ENCODE measurements at regions not wholly inside any gene's neighbourhood (a gene's known extent, or its start where the extent isn't known, plus 50 kb on each side); places are given as distances from the start of the nearest gene placed in this dataset.

DNA sequence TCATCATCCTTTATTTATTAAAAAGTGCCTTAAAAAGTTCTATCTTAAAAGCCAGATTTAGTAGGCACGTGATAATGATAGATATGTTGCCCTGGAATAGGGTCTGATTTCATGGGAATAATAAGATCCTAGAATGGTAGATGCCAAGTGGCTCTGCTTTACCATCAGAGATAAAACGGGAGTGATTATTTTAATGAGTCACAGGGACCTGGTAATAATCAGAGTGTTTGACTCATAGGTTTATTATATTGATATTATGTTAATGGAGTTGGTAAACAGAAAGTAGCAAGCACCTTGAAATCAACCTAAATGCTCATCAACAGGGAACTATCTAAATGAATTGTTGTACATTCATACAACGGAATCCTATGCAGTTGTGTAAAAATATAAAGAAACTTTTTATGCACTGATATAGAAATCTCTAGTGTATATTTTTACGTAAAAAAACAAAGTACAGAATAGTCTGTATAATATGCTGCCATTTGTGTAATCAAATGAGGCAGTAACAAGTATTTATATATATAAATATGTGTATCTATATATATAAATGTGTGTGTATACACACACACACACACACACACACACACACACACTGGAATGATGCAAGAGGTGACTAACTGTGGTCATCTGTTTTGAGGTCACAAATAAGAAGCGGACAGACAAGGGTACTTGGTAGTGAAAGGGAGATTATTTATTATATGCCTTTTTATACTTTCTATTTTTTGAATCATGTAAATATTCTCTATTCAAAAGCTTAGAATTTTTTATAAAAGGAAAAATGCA is 78.6 kb upstream of the DYNC1I1 start:
- no peak for DNase-seq (ENCODE audit: low read depth, low spot score)
- Histone ChIP-seq H3K27me3 (ENCODE audit: insufficient read depth, insufficient read length) (no peaks in the 10 kb centered on the region), H3K4me3 (ENCODE audit: insufficient read length, low read depth) (no peak overlapping the region), H3K36me3 (ENCODE audit: insufficient read depth, insufficient read length, low read length) (no peaks in the 10 kb centered on the region), H3K4me1 (ENCODE audit: insufficient read depth, insufficient read length) (no peaks in the 10 kb centered on the region), H3K9me3 (ENCODE audit: insufficient read depth, low read length) (no peaks in the 10 kb centered on the region), H3K9ac (ENCODE audit: insufficient read length, low read depth) (no peak overlapping the region)
- TF ChIP-seq YY1 (IDR thresholded peaks at IDR 0.05; ENCODE audit: insufficient read depth, insufficient read length) (no peak), ZNF274 (IDR thresholded peaks at IDR 0.05; ENCODE audit: low read depth, low read length) (no peak), SUZ12 (IDR thresholded peaks at IDR 0.05; ENCODE audit: extremely low read depth, insufficient read depth, insufficient read length) (no peak)

- TF ChIP-seq ZNF274 (IDR thresholded peaks at IDR 0.05; ENCODE audit: low read depth, low read length) (no peak), YY1 (IDR thresholded peaks at IDR 0.05; ENCODE audit: insufficient read depth, insufficient read length) (no peak), SUZ12 (IDR thresholded peaks at IDR 0.05; ENCODE audit: extremely low read depth, insufficient read depth, insufficient read length) (no peak)
- Histone ChIP-seq H3K4me1 (ENCODE audit: insufficient read depth, insufficient read length) (no peaks in the 10 kb centered on the region), H3K36me3 (ENCODE audit: insufficient read depth, insufficient read length, low read length) (no peaks in the 10 kb centered on the region), H3K9ac (ENCODE audit: insufficient read length, low read depth) (no peak overlapping the region), H3K9me3 (ENCODE audit: insufficient read depth, low read length) (no peaks in the 10 kb centered on the region), H3K27me3 (ENCODE audit: insufficient read depth, insufficient read length) (no peaks in the 10 kb centered on the region), H3K4me3 (ENCODE audit: insufficient read length, low read depth) (no peak overlapping the region)
- no peak for DNase-seq (ENCODE audit: low read depth, low spot score)
Observed at GRCh38 chr7:95691464-95691863, 80.9 kb upstream of the DYNC1I1 start.

- TF ChIP-seq YY1 (IDR thresholded peaks at IDR 0.05; ENCODE audit: insufficient read depth, insufficient read length) (no peak), SUZ12 (IDR thresholded peaks at IDR 0.05; ENCODE audit: extremely low read depth, insufficient read depth, insufficient read length) (no peak), ZNF274 (IDR thresholded peaks at IDR 0.05; ENCODE audit: low read depth, low read length) (no peak)
- Histone ChIP-seq H3K36me3 (ENCODE audit: insufficient read depth, insufficient read length, low read length) (no peaks in the 10 kb centered on the region), H3K9ac (ENCODE audit: insufficient read length, low read depth) (no peak overlapping the region), H3K4me3 (ENCODE audit: insufficient read length, low read depth) (no peak overlapping the region), H3K4me1 (ENCODE audit: insufficient read depth, insufficient read length) (no peaks in the 10 kb centered on the region), H3K27me3 (ENCODE audit: insufficient read depth, insufficient read length) (no peaks in the 10 kb centered on the region), H3K9me3 (ENCODE audit: insufficient read depth, low read length) (no peaks in the 10 kb centered on the region)
- DNase-seq (ENCODE audit: low read depth, low spot score): no peak
Observed at GRCh38 chr7:95690367-95690947, 81.9 kb upstream of the DYNC1I1 start.

GRCh38 chr7:95688931-95689495 is 83.3 kb upstream of the DYNC1I1 start:
- no peak for DNase-seq (ENCODE audit: low read depth, low spot score)

GRCh38 chr7:95687759-95688343 is 84.5 kb upstream of the DYNC1I1 start:
- Histone ChIP-seq H3K9ac (ENCODE audit: insufficient read length, low read depth) (no peak overlapping the region), H3K4me1 (ENCODE audit: insufficient read depth, insufficient read length) (no peaks in the 10 kb centered on the region), H3K27me3 (ENCODE audit: insufficient read depth, insufficient read length) (no peaks in the 10 kb centered on the region), H3K4me3 (ENCODE audit: insufficient read length, low read depth) (no peak overlapping the region), H3K9me3 (ENCODE audit: insufficient read depth, low read length) (no peaks in the 10 kb centered on the region), H3K36me3 (ENCODE audit: insufficient read depth, insufficient read length, low read length) (no peaks in the 10 kb centered on the region)
- peak; percentile 39 for DNase-seq (ENCODE audit: low read depth, low spot score)
- TF ChIP-seq ZNF274 (IDR thresholded peaks at IDR 0.05; ENCODE audit: low read depth, low read length): no peak

More at GRCh38 chr7:95688931-95689495, 83.3 kb upstream of the DYNC1I1 start:
- TF ChIP-seq ZNF274 (IDR thresholded peaks at IDR 0.05; ENCODE audit: low read depth, low read length): no peak
- TF ChIP-seq YY1 (IDR thresholded peaks at IDR 0.05; ENCODE audit: insufficient read depth, insufficient read length): no peak
- TF ChIP-seq SUZ12 (IDR thresholded peaks at IDR 0.05; ENCODE audit: extremely low read depth, insufficient read depth, insufficient read length): no peak
- H3K4me3 ChIP-seq (ENCODE audit: insufficient read length, low read depth): no peak overlapping the region
- no peaks in the 10 kb centered on the region for H3K4me1 ChIP-seq (ENCODE audit: insufficient read depth, insufficient read length)
- no peaks in the 10 kb centered on the region for H3K27me3 ChIP-seq (ENCODE audit: insufficient read depth, insufficient read length)
- H3K9ac ChIP-seq (ENCODE audit: insufficient read length, low read depth): no peak overlapping the region
- H3K36me3 ChIP-seq (ENCODE audit: insufficient read depth, insufficient read length, low read length): no peaks in the 10 kb centered on the region
- H3K9me3 ChIP-seq (ENCODE audit: insufficient read depth, low read length): no peaks in the 10 kb centered on the region

GRCh38 chr7:95686109-95686508 is 86.2 kb upstream of the DYNC1I1 start:
- no peak overlapping the region for H3K9ac ChIP-seq (ENCODE audit: insufficient read length, low read depth)
- no peaks in the 10 kb centered on the region for H3K9me3 ChIP-seq (ENCODE audit: insufficient read depth, low read length)
- H3K36me3 ChIP-seq (ENCODE audit: insufficient read depth, insufficient read length, low read length): no peaks in the 10 kb centered on the region
- no peak for TF ChIP-seq SUZ12 (IDR thresholded peaks at IDR 0.05; ENCODE audit: extremely low read depth, insufficient read depth, insufficient read length)
- TF ChIP-seq ZNF274 (IDR thresholded peaks at IDR 0.05; ENCODE audit: low read depth, low read length): no peak
- TF ChIP-seq YY1 (IDR thresholded peaks at IDR 0.05; ENCODE audit: insufficient read depth, insufficient read length): no peak
- H3K4me3 ChIP-seq (ENCODE audit: insufficient read length, low read depth): no peak overlapping the region
- H3K4me1 ChIP-seq (ENCODE audit: insufficient read depth, insufficient read length): no peaks in the 10 kb centered on the region
- H3K27me3 ChIP-seq (ENCODE audit: insufficient read depth, insufficient read length): no peaks in the 10 kb centered on the region
- no peak for DNase-seq (ENCODE audit: low read depth, low spot score)

DNA sequence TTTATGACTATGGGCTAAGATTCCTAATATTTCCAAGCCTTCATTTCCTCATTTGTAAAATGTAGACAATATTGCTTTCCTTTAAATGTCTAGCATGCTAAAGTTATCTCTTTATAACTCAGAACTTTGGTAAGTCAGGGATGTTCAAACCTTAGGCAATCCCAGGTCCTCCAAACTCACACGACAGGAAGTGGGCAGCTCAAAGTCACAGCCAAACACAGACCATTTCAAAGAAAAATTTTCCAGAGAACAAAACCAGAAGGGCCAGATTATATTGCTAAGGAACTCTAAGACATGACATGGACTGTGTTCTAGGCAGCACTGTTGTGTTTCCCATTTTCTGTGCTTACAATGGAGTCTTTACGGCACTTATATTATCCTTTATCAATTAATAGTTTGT is 87.8 kb upstream of the DYNC1I1 start:
- Histone ChIP-seq H3K36me3 (ENCODE audit: insufficient read depth, insufficient read length, low read length) (no peaks in the 10 kb centered on the region), H3K9ac (ENCODE audit: insufficient read length, low read depth) (no peak overlapping the region), H3K27me3 (ENCODE audit: insufficient read depth, insufficient read length) (no peaks in the 10 kb centered on the region), H3K9me3 (ENCODE audit: insufficient read depth, low read length) (no peaks in the 10 kb centered on the region), H3K4me3 (ENCODE audit: insufficient read length, low read depth) (no peak overlapping the region), H3K4me1 (ENCODE audit: insufficient read depth, insufficient read length) (no peaks in the 10 kb centered on the region)
- no peak for DNase-seq (ENCODE audit: low read depth, low spot score)
- TF ChIP-seq SUZ12 (IDR thresholded peaks at IDR 0.05; ENCODE audit: extremely low read depth, insufficient read depth, insufficient read length) (no peak), YY1 (IDR thresholded peaks at IDR 0.05; ENCODE audit: insufficient read depth, insufficient read length) (no peak), ZNF274 (IDR thresholded peaks at IDR 0.05; ENCODE audit: low read depth, low read length) (no peak)

All from NT2/D1 (cell line).